ENCODE measurements at regions not wholly inside any gene's neighbourhood (a gene's known extent, or its start where the extent isn't known, plus 50 kb on each side); places are given as distances from the start of the nearest gene placed in this dataset.

- H2BK20ac ChIP-seq (ENCODE audit: low read length): no peak overlapping the region
- no peak overlapping the region for H2BK5ac ChIP-seq (ENCODE audit: low read depth, low read length)
- H3K23ac ChIP-seq (ENCODE audit: insufficient read length): no peak overlapping the region
- ChIA-PET CTCF (ENCODE audit: partially characterized antibody) (no interaction called here), POLR2A (ENCODE audit: partially characterized antibody) (no interaction called here)
- H3K9ac ChIP-seq (replicated peaks in 1 of 4; ENCODE audit: extremely low read depth in 1 of 4, low read depth in 3 of 4, low read length in 3 of 4): no peak overlapping the region
- H3K14ac ChIP-seq (ENCODE audit: insufficient read length): no peak overlapping the region
- H4K91ac ChIP-seq (replicated peaks; ENCODE audit: insufficient read length, low read length): no peak overlapping the region
- no peak overlapping the region for H3K18ac ChIP-seq (ENCODE audit: extremely low read depth, low read length)
- no peak overlapping the region for H2AK5ac ChIP-seq (ENCODE audit: low read depth, low read length)
- no peaks in the 10 kb centered on the region for H3K4me1 ChIP-seq (replicated peaks in 1 of 4; ENCODE audit: control insufficient read depth in 3 of 4, insufficient read depth in 4 of 4, low read length in 3 of 4)
- no peaks in the 10 kb centered on the region for H3K36me3 ChIP-seq (ENCODE audit: control insufficient read depth in 2 of 4, insufficient read depth in 4 of 4, low read length in 3 of 4)
- no peak overlapping the region for H3K56ac ChIP-seq (replicated peaks; ENCODE audit: insufficient read length, low read depth, low read length)
- DNase-seq (ENCODE audit: low read depth in 1 of 2, low spot score in 2 of 2) (no peak), FAIRE-seq (no peak)
- no peak overlapping the region for H2AFZ ChIP-seq (ENCODE audit: low read length)
- H3K79me2 ChIP-seq (ENCODE audit: control insufficient read depth in 1 of 2, insufficient read depth in 2 of 2, low read length in 2 of 2): no peaks in the 10 kb centered on the region
- no peaks in the 10 kb centered on the region for H3K9me3 ChIP-seq (ENCODE audit: insufficient read depth in 2 of 2, low read depth in 1 of 2, low read length in 1 of 2)
- no peak overlapping the region for H2BK15ac ChIP-seq (ENCODE audit: low read length)
- H3K4me3 ChIP-seq (ENCODE audit: extremely low read depth in 1 of 4, insufficient read depth in 2 of 4, low read depth in 3 of 4, low read length in 4 of 4): no peak overlapping the region
- no peak overlapping the region for H4K5ac ChIP-seq (ENCODE audit: insufficient read length, low read depth, low read length)
- H3K4ac ChIP-seq (replicated peaks; ENCODE audit: insufficient read length, low read depth, low read length): no peak overlapping the region
- H3K27me3 ChIP-seq (replicated peaks in 1 of 4; ENCODE audit: control insufficient read depth in 3 of 4, extremely low read depth in 1 of 4, insufficient read depth in 3 of 4, low read length in 3 of 4): no peaks in the 10 kb centered on the region
- TF ChIP-seq TBP (IDR thresholded peaks at IDR 0.05; ENCODE audit: low read depth, low read length): no peak
- no peaks in the 10 kb centered on the region for H3K79me1 ChIP-seq (ENCODE audit: low read depth, low read length)
- no peak overlapping the region for H3K27ac ChIP-seq (ENCODE audit: low read depth, low read length)
- H3K4me2 ChIP-seq (ENCODE audit: insufficient read depth in 1 of 2, low read depth in 2 of 2, low read length in 2 of 2): no peak overlapping the region
- WGBS, 2 experiments (ENCODE audit: extremely low coverage in 1 of 2, insufficient coverage in 1 of 2, insufficient read length in 1 of 2, insufficient replicate concordance in 2 of 2, low coverage in 1 of 2, low lambda C conversion rate in 2 of 2, missing lambda C conversion rate in 1 of 2): 0% methylated on average over 1 of the region's 1 CpG; no CpG with 5 or more reads in 1 of the 2 experiments
- no peaks in the 10 kb centered on the region for H4K20me1 ChIP-seq (replicated peaks in 1 of 2; ENCODE audit: control insufficient read depth in 1 of 2, insufficient read depth in 2 of 2, low read length in 2 of 2)
- H4K8ac ChIP-seq (ENCODE audit: extremely low read depth, insufficient read depth, low read length): no peak overlapping the region
- no peak overlapping the region for H2BK12ac ChIP-seq (ENCODE audit: low read depth, low read length)
- no peaks in the 10 kb centered on the region for H3K23me2 ChIP-seq (ENCODE audit: low read depth, low read length)
- H2BK120ac ChIP-seq (replicated peaks; ENCODE audit: low read depth, low read length): no peak overlapping the region
These were observed 925.9 kb downstream of the BCL11A start for GRCh38 chr2:59627599-59627998.
